Fibroblast of pulmonary artery (primary cell): ENCODE measurements at regions not wholly inside any gene's neighbourhood (a gene's known extent, or its start where the extent isn't known, plus 50 kb on each side); places are given as distances from the start of the nearest gene placed in this dataset.

Experiments used
- DNase-seq: peaks from one replicate; pipeline ENCODE4 v3.0.0-alpha.2; 2010; ENCODE audit warnings: low read depth
- H3K4me3 ChIP-seq: replicated peaks from 2 replicates; pipeline ENCODE4 v1.5.1; 2011; ENCODE audit warnings: low read depth, mild to moderate bottlenecking, control low read depth, low read length, moderate library complexity
- CTCF ChIP-seq: IDR thresholded peaks from 2 replicates; pipeline ENCODE4 v1.5.1; 2011; ENCODE audit warnings: mild to moderate bottlenecking, control low read depth, low read length, inconsistent platforms; ENCODE audit errors: missing control alignments

GRCh38 chr2:190791347-190791975 is 89.2 kb upstream of the GLS start:
- DNase-seq: peak; percentile 62
- H3K4me3 ChIP-seq: no peak overlapping the region
- TF ChIP-seq CTCF: no peak

- no peak overlapping the region for H3K4me3 ChIP-seq
- DNase-seq: no peak
- TF ChIP-seq CTCF: no peak
Measured at GRCh38 chr2:190791976-190792575, 88.5 kb upstream of the GLS start.

- DNase-seq: no peak
- TF ChIP-seq CTCF: no peak
- H3K4me3 ChIP-seq: no peak overlapping the region
Measured at GRCh38 chr2:190792956-190793888, 87.4 kb upstream of the GLS start.

GRCh38 chr2:190794377-190794776 is 86.2 kb upstream of the GLS start:
- no peak for DNase-seq
- TF ChIP-seq CTCF: no peak
- no peak overlapping the region for H3K4me3 ChIP-seq

GRCh38 chr2:190794790-190795189 is 85.8 kb upstream of the GLS start:
- no peak for TF ChIP-seq CTCF
- DNase-seq: no peak
- no peak overlapping the region for H3K4me3 ChIP-seq

- no peak overlapping the region for H3K4me3 ChIP-seq
- TF ChIP-seq CTCF: no peak
- DNase-seq: no peak
Measured at GRCh38 chr2:190795686-190796085, 84.9 kb upstream of the GLS start.
